ENCODE measurements at regions not wholly inside any gene's neighbourhood (a gene's known extent, or its start where the extent isn't known, plus 50 kb on each side); places are given as distances from the start of the nearest gene placed in this dataset.

- ChIA-PET CTCF (ENCODE audit: low intra/inter-chr PET ratio) (no interaction called here), POLR2A (interaction anchor here (0.8 kb wide), 1 partner anchor 31 kb away, joined by 3 read pairs; no protein-coding TSS in a partner anchor)
- Histone ChIP-seq H3K27ac (ENCODE audit: extremely low read depth, low read depth, low read length) (no peak overlapping the region), H2AFZ (ENCODE audit: low read depth, low read length) (no peak overlapping the region), H3K4me3 (no peak overlapping the region), H3K9me3 (replicated peaks; ENCODE audit: control insufficient read depth, insufficient read depth, low read depth, low read length) (no peaks in the 10 kb centered on the region), H3K79me2 (ENCODE audit: control insufficient read depth, insufficient read depth, low read length) (no peaks in the 10 kb centered on the region), H3K36me3 (ENCODE audit: control insufficient read depth, insufficient read depth, low read length) (no peaks in the 10 kb centered on the region), H3K4me1 (replicated peaks in 1 of 2; ENCODE audit: control insufficient read depth in 2 of 2, insufficient read depth in 2 of 2, low read length in 2 of 2) (no peaks in the 10 kb centered on the region), H3K9ac (ENCODE audit: insufficient read depth in 1 of 2, low read depth in 2 of 2, low read length in 2 of 2) (no peak overlapping the region), H3K27me3 (ENCODE audit: control insufficient read depth in 2 of 2, insufficient read depth in 2 of 2, low read length in 2 of 2) (peaks cover 0 to 6% of the 10 kb centered on the region in 2 experiments; a peak in 1 of 5 replicates), H3K9me1 (ENCODE audit: control insufficient read depth, insufficient read depth, low read length) (no peaks in the 10 kb centered on the region), H4K20me1 (replicated peaks; ENCODE audit: control insufficient read depth, insufficient read depth, low read length) (no peaks in the 10 kb centered on the region), H3K4me2 (ENCODE audit: insufficient read depth, low read length) (no peak overlapping the region)
- ATAC-seq: no peak
- intact Hi-C loops (cut with micrococcal nuclease): no loop called here
- DNase-seq (ENCODE audit: extremely low read depth in 1 of 4, low spot score in 3 of 4): no peak
- no TSS peak for BruUV-seq (replicated peaks)
- TF ChIP-seq KAT7 (CRISPR knock-in tag; IDR thresholded peaks at IDR 0.05; ENCODE audit: borderline replicate concordance) (no peak), KHSRP (IDR thresholded peaks at IDR 0.05) (no peak), SMARCA4 (IDR thresholded peaks at IDR 0.05) (no peak), DLX4 (CRISPR knock-in tag; IDR thresholded peaks at IDR 0.05) (no peak), PRPF4 (IDR thresholded peaks at IDR 0.05; ENCODE audit: insufficient read depth, low read depth, low read length, poor library complexity, severe bottlenecking) (no peak), HDGF (IDR thresholded peaks at IDR 0.05) (no peak), AFF4 (CRISPR knock-in tag; IDR thresholded peaks at IDR 0.05) (no peak), CTCFL (IDR thresholded peaks at IDR 0.05; ENCODE audit: borderline replicate concordance, insufficient read depth, low read depth, low read length, poor library complexity, severe bottlenecking) (no peak), HMGN3 (IDR thresholded peaks at IDR 0.05; ENCODE audit: borderline replicate concordance, extremely low read depth, insufficient read length, low read depth, low read length) (no peak), ZBTB11 (CRISPR knock-in tag; IDR thresholded peaks at IDR 0.05) (no peak), ZNF696 (CRISPR knock-in tag; conservative IDR thresholded peaks at IDR 0.05) (no peak)
- WGBS (ENCODE audit: insufficient coverage, low coverage, missing lambda C conversion rate): 4% methylated on average over 5 of the region's 5 CpGs
- in situ Hi-C loops (cut with MboI): no loop called here
- no peak for FAIRE-seq
Observed at GRCh38 chr5:56638768-56639238, 176.5 kb upstream of the MAP3K1 start.

Data from K562 (cell line).